ENCODE measurements at regions not wholly inside any gene's neighbourhood (a gene's known extent, or its start where the extent isn't known, plus 50 kb on each side); places are given as distances from the start of the nearest gene placed in this dataset.

DNA sequence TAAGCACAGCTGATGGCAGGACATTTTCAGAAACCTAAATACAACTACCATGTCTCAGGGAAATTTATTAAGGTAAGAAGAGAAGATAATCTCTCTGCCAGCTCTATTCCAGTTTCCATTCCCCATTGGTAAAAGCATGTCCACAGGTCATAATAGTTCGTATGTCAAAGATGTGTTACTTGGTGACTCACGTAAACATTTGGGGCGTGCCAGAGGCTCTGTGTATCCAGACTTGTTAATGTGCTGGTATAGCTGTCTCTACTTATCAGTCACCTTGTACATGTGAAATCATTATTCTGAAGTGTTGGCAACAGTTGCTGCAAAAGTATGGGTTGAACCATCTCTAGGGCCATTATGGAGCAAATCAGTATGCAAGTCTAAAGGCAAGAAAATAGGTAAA, 1345.1 kb downstream of the SUCLG1 start:
- ATAC-seq (ENCODE audit: insufficient read depth, low FRiP score) (no peak), DNase-seq (no peak)
- Histone ChIP-seq H3K27me3 (ENCODE audit: control insufficient read depth in 3 of 3, insufficient read depth in 3 of 3, low read length in 2 of 3) (no peaks in the 10 kb centered on the region), H3K36me3 (ENCODE audit: control insufficient read depth in 4 of 4, insufficient read depth in 4 of 4, low read length in 4 of 4) (no peaks in the 10 kb centered on the region), H3K27ac (ENCODE audit: low read depth in 1 of 2, low read length in 1 of 2) (no peak overlapping the region), H3K4me3 (no peak overlapping the region), H3K9ac (ENCODE audit: insufficient read depth in 1 of 2, low read length in 2 of 2) (no peak overlapping the region), H3K4me1 (ENCODE audit: control insufficient read depth in 5 of 5, insufficient read depth in 5 of 5, low read length in 5 of 5) (peaks cover 0 to 3% (median 0%) of the 10 kb centered on the region in 5 donors), H3K9me3 (ENCODE audit: control insufficient read depth in 4 of 4, insufficient read depth in 3 of 4, low read length in 3 of 4) (no peaks in the 10 kb centered on the region)
- 89 to 93% methylated on average over 3 of the region's 3 CpGs for WGBS, 2 donors
- TF ChIP-seq, protein P1, sequence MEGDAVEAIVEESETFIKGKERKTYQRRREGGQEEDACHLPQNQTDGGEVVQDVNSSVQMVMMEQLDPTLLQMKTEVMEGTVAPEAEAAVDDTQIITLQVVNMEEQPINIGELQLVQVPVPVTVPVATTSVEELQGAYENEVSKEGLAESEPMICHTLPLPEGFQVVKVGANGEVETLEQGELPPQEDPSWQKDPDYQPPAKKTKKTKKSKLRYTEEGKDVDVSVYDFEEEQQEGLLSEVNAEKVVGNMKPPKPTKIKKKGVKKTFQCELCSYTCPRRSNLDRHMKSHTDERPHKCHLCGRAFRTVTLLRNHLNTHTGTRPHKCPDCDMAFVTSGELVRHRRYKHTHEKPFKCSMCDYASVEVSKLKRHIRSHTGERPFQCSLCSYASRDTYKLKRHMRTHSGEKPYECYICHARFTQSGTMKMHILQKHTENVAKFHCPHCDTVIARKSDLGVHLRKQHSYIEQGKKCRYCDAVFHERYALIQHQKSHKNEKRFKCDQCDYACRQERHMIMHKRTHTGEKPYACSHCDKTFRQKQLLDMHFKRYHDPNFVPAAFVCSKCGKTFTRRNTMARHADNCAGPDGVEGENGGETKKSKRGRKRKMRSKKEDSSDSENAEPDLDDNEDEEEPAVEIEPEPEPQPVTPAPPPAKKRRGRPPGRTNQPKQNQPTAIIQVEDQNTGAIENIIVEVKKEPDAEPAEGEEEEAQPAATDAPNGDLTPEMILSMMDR (IDR thresholded peaks at IDR 0.05; ENCODE audit: control extremely low read depth, extremely low read depth), result no peak

DNA sequence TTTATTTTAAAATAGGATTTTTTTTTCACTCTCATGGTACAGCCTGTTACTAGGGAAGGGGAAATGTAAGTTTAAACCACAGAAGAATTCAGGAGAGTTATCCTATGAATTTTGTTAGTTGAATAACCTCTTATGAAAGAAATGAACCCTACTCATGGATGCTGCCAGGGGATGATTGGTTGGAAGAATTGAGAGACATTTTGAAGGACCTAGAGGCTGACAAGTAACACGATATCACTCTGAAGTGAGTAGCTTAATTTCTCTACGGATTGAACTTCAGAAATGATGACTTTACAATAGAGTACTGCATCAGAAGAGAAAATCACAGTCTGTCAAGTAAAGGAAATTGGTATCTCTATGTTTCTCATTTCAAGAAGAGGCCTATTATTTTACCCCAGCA, 1346.2 kb downstream of the SUCLG1 start:
- TF ChIP-seq, protein P1 (IDR thresholded peaks at IDR 0.05; ENCODE audit: control extremely low read depth, extremely low read depth), result no peak
- no peak for ATAC-seq (ENCODE audit: insufficient read depth, low FRiP score)

DNA sequence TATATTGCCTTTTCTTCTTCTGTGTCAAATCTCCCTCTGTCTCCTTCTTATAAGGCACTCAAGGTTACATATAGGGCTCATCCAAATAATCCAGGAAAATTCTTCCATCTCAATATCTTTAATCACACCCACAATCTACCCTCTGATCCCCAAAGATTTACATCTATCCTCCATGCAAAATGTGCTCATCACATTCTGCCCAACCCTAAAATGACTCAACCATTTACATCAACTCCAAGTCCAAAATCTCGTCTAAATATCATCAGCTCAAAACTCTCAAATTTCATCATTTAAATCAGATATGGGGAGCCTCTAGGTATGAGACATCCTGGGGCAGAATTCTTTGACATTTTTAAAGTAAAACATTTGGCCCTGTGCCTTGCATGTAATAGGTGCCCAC, 1349.8 kb downstream of the SUCLG1 start:
- peaks cover 0 to 3% (median 0%) of the 10 kb centered on the region in 5 donors for H3K4me1 ChIP-seq (ENCODE audit: control insufficient read depth in 5 of 5, insufficient read depth in 5 of 5, low read length in 5 of 5)
- TF ChIP-seq, protein P1 (IDR thresholded peaks at IDR 0.05; ENCODE audit: control extremely low read depth, extremely low read depth), result no peak
- no peaks in the 10 kb centered on the region for H3K9me3 ChIP-seq (ENCODE audit: control insufficient read depth in 4 of 4, insufficient read depth in 3 of 4, low read length in 3 of 4)
- no peak overlapping the region for H3K27ac ChIP-seq (ENCODE audit: low read depth in 1 of 2, low read length in 1 of 2)
- 83 to 87% methylated on average over 1 of the region's 1 CpG for WGBS, 2 donors
- H3K9ac ChIP-seq (ENCODE audit: insufficient read depth in 1 of 2, low read length in 2 of 2), result no peak overlapping the region
- DNase-seq (no peak), ATAC-seq (ENCODE audit: insufficient read depth, low FRiP score) (no peak)
- H3K36me3 ChIP-seq (ENCODE audit: control insufficient read depth in 4 of 4, insufficient read depth in 4 of 4, low read length in 4 of 4), result no peaks in the 10 kb centered on the region
- no peaks in the 10 kb centered on the region for H3K27me3 ChIP-seq (ENCODE audit: control insufficient read depth in 3 of 3, insufficient read depth in 3 of 3, low read length in 2 of 3)
- H3K4me3 ChIP-seq, result no peak overlapping the region

More for the DNA sequence above, 1346.2 kb downstream of the SUCLG1 start:
- H3K9ac ChIP-seq (ENCODE audit: insufficient read depth in 1 of 2, low read length in 2 of 2), result no peak overlapping the region
- no peak overlapping the region for H3K4me3 ChIP-seq
- WGBS, 2 donors, result 80 to 85% methylated on average over 2 of the region's 2 CpGs
- H3K9me3 ChIP-seq (ENCODE audit: control insufficient read depth in 4 of 4, insufficient read depth in 3 of 4, low read length in 3 of 4), result no peaks in the 10 kb centered on the region
- no peaks in the 10 kb centered on the region for H3K27me3 ChIP-seq (ENCODE audit: control insufficient read depth in 3 of 3, insufficient read depth in 3 of 3, low read length in 2 of 3)
- no peaks in the 10 kb centered on the region for H3K36me3 ChIP-seq (ENCODE audit: control insufficient read depth in 4 of 4, insufficient read depth in 4 of 4, low read length in 4 of 4)
- H3K4me1 ChIP-seq (ENCODE audit: control insufficient read depth in 5 of 5, insufficient read depth in 5 of 5, low read length in 5 of 5), result peaks cover 0 to 3% (median 0%) of the 10 kb centered on the region in 5 donors
- H3K27ac ChIP-seq (ENCODE audit: low read depth in 1 of 2, low read length in 1 of 2), result no peak overlapping the region
- DNase-seq, result no peak

DNA sequence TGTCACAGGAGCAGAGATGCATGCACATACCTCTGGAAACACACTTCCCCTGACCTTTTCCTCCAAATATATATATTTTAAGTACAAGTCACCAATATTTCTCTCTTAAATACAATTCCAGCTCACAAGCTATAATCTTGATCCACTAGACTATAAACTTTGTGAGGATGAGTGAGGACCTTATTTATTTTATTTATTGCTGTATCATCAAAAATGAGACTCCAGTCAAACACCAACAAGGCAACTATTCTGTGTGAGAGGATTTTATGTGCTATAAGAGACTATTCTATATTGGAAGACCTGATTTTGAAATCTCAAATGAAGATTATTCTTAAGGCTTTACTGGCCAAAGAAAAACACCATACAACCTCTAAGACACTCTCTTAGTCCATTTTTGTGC, 1352.2 kb downstream of the SUCLG1 start:
- no peaks in the 10 kb centered on the region for H3K27me3 ChIP-seq (ENCODE audit: control insufficient read depth in 3 of 3, insufficient read depth in 3 of 3, low read length in 2 of 3)

More for the DNA sequence above, 1352.2 kb downstream of the SUCLG1 start:
- TF ChIP-seq, protein P1 (IDR thresholded peaks at IDR 0.05; ENCODE audit: control extremely low read depth, extremely low read depth), result no peak
- DNase-seq, result no peak
- Histone ChIP-seq H3K9ac (ENCODE audit: insufficient read depth in 1 of 2, low read length in 2 of 2) (no peak overlapping the region), H3K36me3 (ENCODE audit: control insufficient read depth in 4 of 4, insufficient read depth in 4 of 4, low read length in 4 of 4) (no peaks in the 10 kb centered on the region), H3K9me3 (ENCODE audit: control insufficient read depth in 4 of 4, insufficient read depth in 3 of 4, low read length in 3 of 4) (no peaks in the 10 kb centered on the region), H3K27ac (ENCODE audit: low read depth in 1 of 2, low read length in 1 of 2) (no peak overlapping the region), H3K4me3 (no peak overlapping the region), H3K4me1 (ENCODE audit: control insufficient read depth in 5 of 5, insufficient read depth in 5 of 5, low read length in 5 of 5) (peaks cover 0 to 7% (median 0%) of the 10 kb centered on the region in 5 donors)
- no peak for ATAC-seq (ENCODE audit: insufficient read depth, low FRiP score)
